ENCODE measurements at regions not wholly inside any gene's neighbourhood (a gene's known extent, or its start where the extent isn't known, plus 50 kb on each side); places are given as distances from the start of the nearest gene placed in this dataset.

GRCh38 chr13:110067355-110068175 is 239.4 kb downstream of the COL4A1 start:
- H3K4me3 ChIP-seq: no peak overlapping the region
- intact Hi-C loops (cut with DNase I; ENCODE audit: low total_unique reads): no loop called here
- WGBS, 5 donors: 89 to 93% (median 91%) methylated on average over 6 of the region's 6 CpGs

GRCh38 chr13:110065780-110066179 is 241.2 kb downstream of the COL4A1 start:
- no peak for TF ChIP-seq EP300 (IDR thresholded peaks at IDR 0.05)
- H3K4me3 ChIP-seq: no peak overlapping the region
- DNase-seq: no peak
- H3K27me3 ChIP-seq: no peaks in the 10 kb centered on the region
- whole genome bisulfite sequencing, 5 donors: 92 to 97% (median 96%) methylated on average over 9 of the region's 9 CpGs
- no peaks in the 10 kb centered on the region for H3K36me3 ChIP-seq
- intact Hi-C loops (cut with DNase I; ENCODE audit: low total_unique reads): no loop called here
- H3K4me1 ChIP-seq: no peaks in the 10 kb centered on the region
- H3K9me3 ChIP-seq: no peaks in the 10 kb centered on the region
- H3K27ac ChIP-seq: no peak overlapping the region

More at GRCh38 chr13:110067355-110068175, 239.4 kb downstream of the COL4A1 start:
- TF ChIP-seq EP300 (IDR thresholded peaks at IDR 0.05) (no peak), POLR2A (IDR thresholded peaks at IDR 0.05) (no peak), CTCF (IDR thresholded peaks at IDR 0.05) (no peak), POLR2AphosphoS5 (IDR thresholded peaks at IDR 0.05) (no peak)
- Histone ChIP-seq H3K36me3 (no peaks in the 10 kb centered on the region), H3K9me3 (no peaks in the 10 kb centered on the region), H3K27ac (no peak overlapping the region), H3K4me1 (no peaks in the 10 kb centered on the region), H3K27me3 (no peaks in the 10 kb centered on the region)
- no peak for DNase-seq

- H3K4me3 ChIP-seq: no peak overlapping the region
- no peaks in the 10 kb centered on the region for H3K36me3 ChIP-seq
- intact Hi-C loops (cut with DNase I; ENCODE audit: low total_unique reads): no loop called here
- no peak for DNase-seq
- no peaks in the 10 kb centered on the region for H3K4me1 ChIP-seq
- 79 to 87% (median 84%) methylated on average over 9 of the region's 9 CpGs for WGBS, 5 donors
- H3K9me3 ChIP-seq: no peaks in the 10 kb centered on the region
- H3K27me3 ChIP-seq: no peaks in the 10 kb centered on the region
- H3K27ac ChIP-seq: no peak overlapping the region
- TF ChIP-seq POLR2A (IDR thresholded peaks at IDR 0.05): no peak
- TF ChIP-seq POLR2AphosphoS5 (IDR thresholded peaks at IDR 0.05): no peak
- TF ChIP-seq EP300 (IDR thresholded peaks at IDR 0.05): no peak
- TF ChIP-seq CTCF (IDR thresholded peaks at IDR 0.05): no peak
Observed at GRCh38 chr13:110063490-110064421, 243.2 kb downstream of the COL4A1 start.

GRCh38 chr13:110062777-110063442 is 244.0 kb downstream of the COL4A1 start:
- WGBS, 5 donors: 87 to 92% (median 88%) methylated on average over 19 of the region's 19 CpGs
- no peak for TF ChIP-seq POLR2A (IDR thresholded peaks at IDR 0.05)
- TF ChIP-seq CTCF (IDR thresholded peaks at IDR 0.05): no peak
- TF ChIP-seq EP300 (IDR thresholded peaks at IDR 0.05): no peak
- no peak for TF ChIP-seq POLR2AphosphoS5 (IDR thresholded peaks at IDR 0.05)
- Histone ChIP-seq H3K36me3 (no peaks in the 10 kb centered on the region), H3K27me3 (no peaks in the 10 kb centered on the region), H3K27ac (no peak overlapping the region), H3K4me3 (no peak overlapping the region), H3K9me3 (no peaks in the 10 kb centered on the region), H3K4me1 (no peaks in the 10 kb centered on the region)
- DNase-seq: no peak
- intact Hi-C loops (cut with DNase I; ENCODE audit: low total_unique reads): no loop called here
